ENCODE measurements at regions not wholly inside any gene's neighbourhood (a gene's known extent, or its start where the extent isn't known, plus 50 kb on each side); places are given as distances from the start of the nearest gene placed in this dataset.

DNA sequence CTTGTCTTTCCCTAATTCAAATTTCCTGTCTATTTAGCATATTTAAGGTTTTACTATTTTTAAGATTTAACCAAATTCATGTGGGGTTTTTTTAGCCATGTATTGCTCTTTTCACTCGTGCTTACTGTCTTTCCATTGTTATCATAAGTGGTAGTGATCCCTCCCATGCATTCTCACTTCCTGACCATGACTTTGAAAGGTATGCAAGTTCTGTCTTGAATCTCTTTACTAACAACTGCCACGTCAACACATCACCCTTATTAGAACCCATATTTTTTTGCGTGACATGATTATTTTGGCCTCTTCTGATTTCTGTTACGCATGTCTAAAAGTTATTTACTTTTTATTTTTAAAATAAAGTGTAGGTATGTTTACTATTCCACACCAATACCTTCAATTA is 94.7 kb upstream of the CDH6 start:
- DNase-seq (ENCODE audit: low read depth in 2 of 2): no peak

DNA sequence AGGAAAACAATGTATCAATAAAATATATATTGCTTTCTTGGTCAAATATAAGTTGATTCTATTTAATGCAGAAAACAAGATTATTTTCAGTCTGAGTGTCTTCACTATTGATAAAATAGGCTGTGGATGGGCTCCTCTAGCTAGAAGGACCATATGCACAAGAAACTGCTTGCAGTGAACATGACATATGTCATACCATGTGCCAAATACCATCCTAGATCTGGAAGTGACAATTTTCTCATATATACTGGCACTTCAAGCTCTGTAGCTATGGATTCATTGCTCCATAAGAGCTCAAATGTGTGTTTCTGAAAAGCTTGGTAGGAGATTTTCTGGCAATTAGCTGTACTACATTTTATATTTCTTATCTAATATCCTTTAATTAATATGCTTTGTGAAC is 95.6 kb upstream of the CDH6 start:
- no peak for DNase-seq (ENCODE audit: low read depth in 2 of 2)

DNA sequence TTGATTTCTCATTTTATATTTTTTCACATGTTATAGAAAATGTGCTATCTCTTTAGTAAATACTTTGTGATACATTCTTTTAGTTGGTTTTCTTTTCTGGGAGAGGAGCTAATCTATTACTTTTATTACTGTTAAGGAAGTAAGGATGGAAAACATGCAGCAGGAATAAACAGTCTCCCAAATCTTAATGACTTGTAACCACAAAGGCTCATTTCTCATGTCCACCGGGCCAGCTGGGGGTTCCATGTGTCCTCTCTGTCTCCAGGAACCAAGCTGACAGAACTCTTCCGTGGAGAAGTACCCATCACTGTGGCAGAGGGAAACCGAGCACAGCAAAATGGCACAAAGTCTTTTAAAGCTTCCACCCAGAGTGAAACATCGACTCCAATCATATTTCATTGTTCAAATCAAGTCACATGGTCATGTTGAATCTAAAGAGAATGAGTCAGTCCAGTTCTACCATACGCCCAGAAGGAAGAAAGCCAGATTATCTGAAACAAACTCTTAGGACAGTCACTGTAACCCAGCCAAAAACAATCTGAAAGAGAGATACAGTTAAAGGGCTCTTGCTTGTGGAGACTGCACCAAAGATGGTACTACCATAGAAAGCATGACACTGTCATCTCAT is 97.1 kb upstream of the CDH6 start:
- no peak for DNase-seq (ENCODE audit: low read depth in 2 of 2)

DNA sequence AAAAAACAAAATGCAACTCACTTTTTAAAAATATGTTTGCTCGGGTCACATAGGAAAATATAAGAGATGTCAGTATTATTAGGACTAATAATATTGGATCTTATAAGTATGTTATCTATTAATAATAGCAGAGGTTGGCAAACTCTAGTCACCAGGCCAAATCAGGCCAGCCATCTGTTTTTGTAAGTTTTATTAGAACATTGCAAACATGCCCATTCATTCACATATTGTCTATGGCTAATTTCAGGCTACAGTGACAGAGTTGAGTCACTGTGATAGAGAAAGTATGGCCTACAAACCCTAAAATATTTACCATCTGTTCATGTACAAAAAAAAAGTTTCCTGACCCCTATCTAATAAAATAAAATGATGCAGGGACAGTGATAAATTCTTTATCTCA is 97.7 kb upstream of the CDH6 start:
- no peak for DNase-seq (ENCODE audit: low read depth in 2 of 2)

DNA sequence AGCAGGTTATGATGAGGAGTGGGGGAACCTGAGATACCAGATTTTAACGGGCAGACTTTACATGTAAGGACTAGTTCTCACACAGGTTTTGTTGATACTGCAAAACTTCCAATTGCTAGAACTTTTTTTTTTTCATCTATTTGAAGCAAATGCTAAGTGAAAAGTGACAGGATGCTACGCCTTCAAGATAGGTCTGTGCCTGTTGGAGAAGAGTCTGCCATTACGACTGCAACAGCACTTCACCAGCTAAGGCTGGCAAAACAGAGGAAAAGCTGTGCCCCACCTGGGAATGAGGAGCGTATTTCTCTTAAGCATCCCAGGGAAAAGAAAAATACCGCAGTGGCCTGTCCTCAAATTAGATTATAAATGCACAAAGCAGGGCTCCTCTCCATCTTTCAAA is 102.0 kb upstream of the CDH6 start:
- DNase-seq (ENCODE audit: low read depth in 2 of 2): no peak

DNA sequence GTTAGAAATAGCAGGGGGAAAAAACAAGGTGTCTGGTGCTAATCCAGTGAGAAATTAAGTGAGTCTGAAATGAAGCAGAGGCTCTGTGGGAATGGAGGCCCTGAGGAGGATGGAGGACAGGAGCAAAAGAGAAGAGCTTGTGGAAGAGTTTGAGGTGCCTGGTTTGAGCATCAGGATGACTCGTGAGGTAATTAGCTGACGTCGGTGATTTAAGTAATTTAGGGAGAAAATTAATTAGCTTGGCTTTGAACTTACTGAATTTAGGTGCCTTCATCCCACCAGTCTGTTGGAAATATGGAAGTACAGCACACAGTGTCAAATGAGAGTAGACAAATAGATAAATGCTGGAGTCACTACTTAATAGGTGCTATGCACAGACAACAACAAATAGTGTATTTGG is 103.0 kb upstream of the CDH6 start:
- no peak for DNase-seq (ENCODE audit: low read depth in 2 of 2)

DNA sequence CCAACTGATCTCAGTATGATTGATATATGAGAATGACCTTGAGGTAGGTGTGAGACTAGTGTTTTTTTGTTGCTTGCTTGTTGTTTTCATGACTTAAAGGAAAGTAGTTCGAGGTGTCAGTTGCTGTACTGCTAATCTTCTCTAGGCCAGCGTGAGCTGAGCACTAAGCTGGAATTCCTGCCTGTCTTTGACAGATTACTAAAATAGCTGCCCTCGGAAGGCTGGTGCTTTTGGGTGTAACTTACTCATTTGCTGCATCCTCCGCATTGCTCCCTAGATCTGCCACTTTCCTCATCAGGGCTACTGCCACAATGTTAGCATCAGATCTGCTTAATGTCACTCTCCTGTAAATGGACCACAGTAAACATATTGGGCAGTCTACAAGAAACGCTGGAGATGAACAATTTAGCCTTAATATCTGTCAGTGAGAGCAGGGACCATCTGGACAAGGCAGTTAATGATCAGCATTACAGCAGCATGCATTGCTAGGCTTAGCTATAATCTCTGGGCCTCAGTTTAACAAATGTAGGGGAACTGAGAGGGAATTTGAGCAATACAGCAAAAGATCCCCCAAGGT is 106.6 kb upstream of the CDH6 start:
- no peak for DNase-seq (ENCODE audit: low read depth in 2 of 2)

DNA sequence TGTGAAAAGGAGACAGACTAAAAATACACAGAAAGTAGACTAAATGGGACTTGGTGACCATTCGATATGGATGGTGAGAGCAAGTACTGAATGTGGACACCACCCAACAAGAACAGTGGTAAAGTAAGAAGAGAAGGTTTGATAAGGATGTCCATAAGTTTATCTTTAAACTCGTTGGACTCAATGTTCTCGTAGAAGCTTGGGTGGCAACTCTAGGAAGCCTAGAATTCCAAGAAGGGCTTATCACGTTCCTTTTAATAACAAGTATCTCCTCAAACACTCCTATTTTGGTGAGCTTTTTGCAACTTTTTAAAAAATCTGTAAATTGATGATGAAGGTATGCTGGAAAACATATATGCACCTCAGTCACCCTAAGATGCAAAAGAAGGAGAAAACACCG is 108.6 kb upstream of the CDH6 start:
- DNase-seq (ENCODE audit: low read depth in 2 of 2): no peak

DNA sequence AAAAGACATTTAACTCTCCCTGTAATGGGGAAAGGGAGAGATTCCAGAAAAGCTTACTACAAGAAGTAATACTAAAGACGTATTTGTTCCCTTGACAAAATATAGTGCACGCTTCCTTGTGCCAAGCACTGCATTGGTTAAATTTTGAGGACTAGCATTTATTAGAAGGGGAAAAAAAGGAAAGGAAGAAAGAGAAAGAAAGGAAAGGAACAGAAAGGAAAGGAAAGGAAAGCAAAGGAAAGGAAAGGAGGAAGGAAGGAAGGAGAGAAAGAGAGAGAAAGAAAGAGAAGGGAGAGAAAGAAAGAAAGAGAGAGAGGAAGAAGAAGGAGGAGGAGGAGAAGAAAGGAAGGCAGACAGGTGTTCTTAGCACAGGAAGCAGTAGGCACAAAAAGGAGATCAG is 110.1 kb upstream of the CDH6 start:
- no peak for DNase-seq (ENCODE audit: low read depth in 2 of 2)

DNA sequence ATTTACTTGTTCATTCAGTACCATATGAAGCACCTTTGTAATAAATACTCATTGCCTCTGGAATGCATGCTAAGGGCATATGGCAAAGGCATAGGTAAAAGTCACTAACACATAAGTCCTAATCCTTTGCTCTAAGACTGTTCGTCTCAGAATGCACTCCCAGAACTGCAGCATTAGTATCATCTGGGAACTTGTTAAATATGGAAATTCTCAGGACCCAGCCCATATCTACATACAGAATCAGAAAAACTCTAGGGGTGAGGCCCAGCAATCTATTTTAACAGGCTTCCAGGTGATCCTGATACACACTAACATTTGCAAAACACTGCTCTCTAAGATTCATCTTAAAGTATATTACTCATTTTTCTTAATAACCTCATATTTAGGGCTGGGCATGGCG is 113.8 kb upstream of the CDH6 start:
- no peak for DNase-seq (ENCODE audit: low read depth in 2 of 2)

DNA sequence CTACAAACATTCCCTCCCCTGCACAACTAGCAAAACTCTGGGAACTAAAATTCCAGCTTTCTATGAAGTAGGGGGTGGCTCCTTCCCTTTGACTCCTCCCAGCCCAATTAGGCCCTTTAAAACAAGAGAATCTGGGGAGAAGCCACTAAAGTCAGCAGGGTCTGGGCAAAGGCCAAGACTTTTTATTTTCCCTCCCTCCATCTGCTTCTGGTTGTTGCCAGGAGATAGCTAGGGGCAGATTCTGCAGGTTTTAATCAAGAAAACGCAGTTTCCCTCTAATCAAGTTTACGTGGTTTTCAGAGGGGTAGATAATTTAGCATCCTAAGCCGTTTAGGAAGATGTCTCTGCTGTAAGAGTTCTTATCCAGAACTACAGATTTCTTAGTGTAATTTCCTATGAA is 114.5 kb upstream of the CDH6 start:
- DNase-seq (ENCODE audit: low read depth in 2 of 2): no peak

DNA sequence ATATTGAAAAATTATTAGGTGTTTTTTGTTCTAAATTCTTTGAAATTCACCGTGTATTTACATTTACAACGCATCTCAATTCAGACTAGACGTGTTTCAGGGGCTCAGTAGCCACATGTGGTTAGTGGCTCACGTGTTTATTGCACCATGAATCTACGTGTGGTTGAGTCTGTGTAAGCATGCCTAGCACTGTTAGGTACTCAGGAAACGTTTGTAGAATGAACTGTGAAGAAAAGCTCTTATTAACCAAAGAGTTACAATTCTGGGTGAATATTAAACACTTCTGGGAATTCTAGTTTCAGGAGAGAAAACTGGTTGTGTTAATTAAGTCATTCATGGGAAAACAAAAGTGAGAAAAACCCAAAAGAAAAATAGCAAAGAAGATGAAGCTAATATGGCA is 117.5 kb upstream of the CDH6 start:
- DNase-seq (ENCODE audit: low read depth in 2 of 2): no peak

DNA sequence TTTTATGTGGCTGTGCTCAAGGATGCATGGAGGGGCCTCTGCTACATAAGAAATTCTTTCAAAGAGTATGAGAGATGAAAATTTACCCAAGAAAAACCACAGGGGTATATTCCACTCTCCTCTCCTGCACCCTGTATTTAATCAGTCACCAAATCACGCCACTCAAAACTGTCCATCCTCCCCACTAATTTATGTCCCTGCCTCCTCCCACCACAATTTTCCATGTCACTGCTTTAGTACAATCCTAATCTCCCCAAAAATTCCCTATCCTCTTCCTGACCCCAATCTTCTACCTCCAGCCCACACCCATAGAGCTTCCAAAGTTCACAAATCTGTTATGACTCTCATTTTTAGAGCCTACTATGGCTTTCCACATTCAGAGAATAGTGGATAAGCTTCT is 125.2 kb upstream of the CDH6 start:
- no peak for DNase-seq (ENCODE audit: low read depth in 2 of 2)

DNA sequence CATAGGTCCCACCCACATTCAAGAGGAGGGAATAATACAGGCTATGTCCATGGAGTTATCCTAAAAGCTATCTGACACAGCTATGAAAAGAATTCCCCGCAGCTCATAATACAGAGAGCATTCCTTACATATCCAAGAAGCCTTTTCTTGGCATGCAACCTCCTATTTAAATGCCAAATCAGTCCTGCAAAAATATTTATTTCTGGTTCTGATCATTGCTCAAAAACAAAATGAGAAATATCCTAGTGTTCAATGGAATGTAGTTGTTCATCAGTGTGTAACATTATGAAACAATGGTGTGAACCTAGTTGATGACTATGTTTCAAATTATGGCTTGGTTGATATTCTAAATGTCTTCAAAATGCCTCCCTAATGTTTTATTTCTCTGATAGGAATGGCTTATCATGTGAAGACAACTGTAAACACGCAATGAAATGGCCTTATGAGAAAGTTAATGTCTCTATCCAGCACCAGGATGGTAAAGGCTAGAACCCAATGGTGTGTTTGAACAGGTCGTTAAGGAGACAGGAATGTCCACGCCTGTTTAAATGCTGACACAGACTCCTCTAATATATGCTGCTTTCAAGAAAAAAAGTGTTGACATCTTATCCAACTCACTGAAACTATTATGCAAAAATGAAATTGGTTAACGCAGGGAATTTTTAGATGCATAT is 126.7 kb upstream of the CDH6 start:
- DNase-seq (ENCODE audit: low read depth in 2 of 2): no peak

DNA sequence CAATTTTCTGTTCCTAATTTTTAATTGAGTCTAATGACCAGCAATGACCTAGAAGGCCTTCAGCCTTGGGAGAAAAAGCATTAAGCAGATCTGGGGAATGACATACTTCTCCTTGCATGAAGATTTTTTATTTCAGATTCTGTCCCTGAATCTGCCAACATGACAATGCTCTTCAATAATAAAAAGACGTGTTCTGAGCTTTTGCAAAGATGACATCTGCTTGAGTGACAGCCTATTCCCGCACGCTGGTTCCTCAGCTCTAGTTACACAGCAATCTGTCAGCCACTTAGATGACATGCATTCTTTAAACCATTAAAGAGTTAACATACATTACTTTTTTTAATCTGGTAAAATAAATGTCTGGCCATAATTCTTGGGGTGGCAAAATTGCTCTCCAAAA is 129.3 kb upstream of the CDH6 start:
- no peak for DNase-seq (ENCODE audit: low read depth in 2 of 2)

DNA sequence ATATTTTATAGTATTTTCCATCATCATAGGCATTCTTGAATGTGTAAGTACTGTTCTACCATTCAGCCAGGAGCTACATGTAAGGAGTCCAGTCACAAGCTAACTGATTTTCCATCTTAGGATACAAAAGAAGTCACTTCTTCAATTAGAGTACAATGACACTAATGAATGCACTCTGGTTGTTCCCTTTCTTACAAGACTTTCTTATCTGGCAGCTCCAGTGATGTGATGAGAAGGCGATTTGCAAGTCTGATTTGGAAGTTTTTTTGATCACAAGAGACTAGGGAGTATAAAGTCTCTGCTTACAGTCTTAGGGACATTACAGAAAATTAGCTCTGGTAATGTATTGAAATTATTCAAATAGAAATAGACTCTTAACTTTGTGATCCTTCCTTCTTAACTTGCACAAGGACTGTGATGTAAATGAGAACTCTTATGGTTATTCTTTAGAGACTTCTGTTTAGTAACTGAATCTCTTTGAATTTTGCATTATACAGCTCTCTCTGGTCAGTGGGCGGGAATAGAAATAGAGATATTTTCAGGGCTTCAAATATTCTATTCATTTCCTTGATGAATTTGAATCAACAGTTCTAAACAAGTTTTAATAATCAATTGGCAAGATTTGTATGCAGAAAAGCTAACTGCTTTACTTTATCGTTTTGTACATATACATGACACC is 130.4 kb upstream of the CDH6 start:
- DNase-seq (ENCODE audit: low read depth in 2 of 2): no peak

DNA sequence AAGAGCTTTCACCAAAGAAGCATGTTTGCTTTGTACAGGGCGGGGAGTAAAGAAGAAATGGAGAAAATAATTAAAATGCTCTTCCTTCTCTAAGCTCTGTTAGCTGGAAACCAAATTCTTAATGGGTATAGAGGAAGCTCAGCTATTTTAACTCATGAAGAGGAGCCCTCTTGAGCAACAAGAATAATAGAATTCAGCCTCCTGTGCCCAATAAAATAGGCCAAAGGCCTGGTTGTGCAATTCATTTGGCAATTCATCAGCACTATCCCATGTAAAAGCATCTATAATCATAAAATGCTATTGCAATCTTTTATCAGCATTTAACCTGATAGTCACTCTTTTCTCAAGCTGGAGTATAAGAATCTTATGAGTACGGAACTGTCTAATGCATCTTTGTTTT is 133.6 kb upstream of the CDH6 start:
- DNase-seq (ENCODE audit: low read depth in 2 of 2): no peak

DNA sequence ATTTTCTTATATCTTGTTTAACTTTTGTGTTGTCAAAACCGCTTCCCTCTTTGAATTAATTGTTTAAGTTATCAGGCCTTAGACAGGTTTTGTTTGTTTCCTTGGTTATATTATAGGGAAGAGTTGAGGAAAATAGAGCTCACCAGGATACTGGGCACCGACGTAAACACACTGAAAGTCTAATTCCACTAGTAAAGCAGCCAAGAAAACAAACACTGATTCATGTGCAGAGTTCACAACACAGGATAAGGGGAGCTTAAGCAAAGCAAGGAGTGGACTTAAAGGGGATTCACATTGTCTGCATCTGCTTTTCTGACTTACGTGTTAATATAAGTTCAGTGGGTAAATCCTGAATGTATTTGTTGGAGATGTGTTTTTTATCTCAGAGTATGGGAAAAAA is 139.0 kb upstream of the CDH6 start:
- no peak for DNase-seq (ENCODE audit: low read depth in 2 of 2)

DNA sequence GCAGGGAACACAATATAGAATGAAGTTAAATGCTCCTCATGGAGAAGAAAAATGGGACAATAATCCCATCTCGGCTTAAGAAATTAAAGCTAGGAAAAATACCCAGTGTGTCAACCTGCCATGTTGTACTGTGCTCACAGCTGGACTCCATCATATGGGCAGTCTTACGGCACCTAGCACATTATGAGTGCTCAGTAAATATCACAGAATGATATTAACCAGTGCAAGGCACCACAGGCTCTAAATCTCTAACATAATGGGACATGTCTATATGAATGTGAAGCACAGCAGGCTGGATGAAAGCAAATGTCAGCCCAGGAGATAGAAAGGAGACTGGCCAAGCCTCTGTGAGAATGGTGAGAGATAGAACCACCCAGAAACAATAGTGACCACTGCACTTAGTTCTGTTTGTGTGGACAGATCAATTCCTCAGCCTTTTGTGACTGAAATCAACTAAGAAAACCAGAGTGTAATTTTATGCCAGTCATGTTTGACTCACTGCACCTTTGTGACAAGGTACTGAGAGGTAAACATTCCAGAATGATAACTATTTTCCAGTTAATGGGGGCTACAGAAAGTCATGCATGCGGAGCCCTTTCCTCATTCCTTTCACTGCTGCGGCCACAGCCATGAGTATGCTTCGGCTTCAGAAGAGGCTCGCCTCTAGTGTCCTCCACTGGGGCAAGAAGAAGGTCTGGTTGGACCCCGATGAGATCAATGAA is 140.4 kb upstream of the CDH6 start:
- no peak for DNase-seq (ENCODE audit: low read depth in 2 of 2)

DNA sequence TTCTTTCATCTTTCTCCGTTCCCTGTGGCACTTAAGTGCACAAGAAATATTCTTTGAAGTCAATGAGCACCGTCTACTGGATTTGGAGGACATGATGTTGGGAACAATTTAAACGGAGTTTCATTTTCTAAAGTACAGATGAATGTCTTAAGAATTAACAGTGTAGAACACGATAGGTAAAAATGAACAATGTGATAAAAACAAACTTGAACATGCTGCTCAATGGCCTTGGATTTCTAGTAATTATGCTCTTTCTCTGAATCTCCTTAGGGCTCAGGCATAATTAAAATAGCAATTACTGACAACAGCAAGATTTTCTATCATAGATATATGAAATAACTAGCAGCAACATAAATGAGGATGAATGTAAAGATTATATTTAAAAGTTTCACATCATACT is 142.2 kb upstream of the CDH6 start:
- no peak for DNase-seq (ENCODE audit: low read depth in 2 of 2)

DNA sequence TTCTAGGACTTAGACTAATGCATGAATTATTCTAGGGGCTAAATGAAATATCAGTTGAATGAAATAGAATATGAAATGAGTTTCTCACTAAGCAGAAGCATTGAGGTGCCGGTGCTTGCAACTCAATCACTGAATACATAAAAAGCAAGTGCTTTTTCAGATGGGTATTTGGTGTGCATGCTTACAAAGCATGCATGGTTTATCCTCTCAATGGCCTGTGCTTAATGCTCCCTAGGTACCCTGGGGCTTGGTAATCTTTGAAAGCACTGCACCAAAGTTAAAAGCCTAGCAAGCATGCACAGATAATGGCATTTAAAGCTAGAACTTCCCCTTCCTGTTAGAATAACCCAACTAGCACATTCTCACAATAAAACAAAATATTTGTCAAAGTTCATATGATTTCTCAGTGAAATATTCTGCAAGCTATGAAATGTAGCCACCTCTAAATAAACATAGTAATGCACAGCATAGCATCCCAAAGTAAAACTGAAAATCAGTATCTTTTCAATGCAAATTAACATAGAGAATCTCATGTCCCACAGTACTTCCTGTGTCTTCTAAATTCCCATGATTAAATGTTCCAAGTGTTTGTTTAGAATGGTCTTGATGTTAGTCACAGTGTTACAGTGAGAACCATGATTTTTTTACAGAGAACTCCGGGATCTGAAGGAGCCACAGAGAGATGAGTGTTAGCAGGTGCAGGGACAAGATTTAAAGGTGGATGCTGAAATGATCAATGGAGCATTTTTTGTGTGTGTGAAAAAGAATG is 143.4 kb upstream of the CDH6 start:
- DNase-seq (ENCODE audit: low read depth in 2 of 2): no peak

DNA sequence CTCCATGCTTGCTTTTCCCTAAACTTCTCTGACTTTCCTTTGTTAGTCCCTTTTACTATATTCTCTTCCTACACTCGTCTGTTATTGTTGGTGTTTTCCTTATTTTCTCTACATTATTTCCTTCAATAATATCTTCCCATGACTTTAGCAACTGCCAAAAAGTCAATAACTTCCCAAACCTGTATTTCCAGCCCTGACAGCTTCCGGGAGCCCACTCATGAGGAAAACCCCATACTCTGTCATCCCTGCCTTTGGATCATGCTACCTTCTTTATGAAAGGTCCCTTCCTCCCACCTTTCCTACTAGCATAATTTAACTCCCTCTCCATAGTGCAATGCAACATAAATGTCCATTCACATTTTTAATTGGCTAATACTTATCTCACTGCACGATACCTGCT is 144.0 kb upstream of the CDH6 start:
- DNase-seq (ENCODE audit: low read depth in 2 of 2): no peak
